Right lobe of liver (tissue), 4 donors: ENCODE measurements at regions not wholly inside any gene's neighbourhood (a gene's known extent, or its start where the extent isn't known, plus 50 kb on each side); places are given as distances from the start of the nearest gene placed in this dataset.

Experiments
- CTCF ChIP-seq, 4 donors: fragments of 200-600 bp in 3 of 4; fragments of 450-650 bp in 1 of 4; IDR thresholded peaks; one replicate each; pipeline versions ENCODE4 v1.5.1 to v1.8.0; 2016 to 2022; ENCODE audit warnings: antibody characterized with exemption in 4 of 4, mild to moderate bottlenecking in 2 of 4
- POLR2A ChIP-seq: fragments of 450-650 bp; IDR thresholded peaks from one replicate; pipeline ENCODE4 v1.6.1; 2017; ENCODE audit warnings: antibody characterized with exemption, mild to moderate bottlenecking
- donor health status: DM: no; HTN: no; CAD: no.
- donor health status: DM: no; HTN: no; CAD: no.
- donor health status: DM: no; HTN: yes; CAD: no.

- TF ChIP-seq POLR2A (no peak), CTCF (IDR thresholded peaks at IDR 0.05) (no peak)
Measured at GRCh38 chr7:81201188-81201587, 282.3 kb upstream of the SEMA3C start.
